GM12892 (cell line): ENCODE measurements at regions not wholly inside any gene's neighbourhood (a gene's known extent, or its start where the extent isn't known, plus 50 kb on each side); places are given as distances from the start of the nearest gene placed in this dataset.

Experiments used
- POLR2A ChIP-seq: IDR thresholded peaks from 2 replicates; pipeline ENCODE4 v1.6.1; 2011; ENCODE audit warnings: low read depth, low read length, control low read depth
- POLR2AphosphoS5 ChIP-seq: IDR thresholded peaks from 2 replicates; pipeline ENCODE4 v1.6.1; 2011; ENCODE audit warnings: low read depth, low read length, control low read depth
- TAF1 ChIP-seq: IDR thresholded peaks from 2 replicates; pipeline ENCODE4 v1.6.1; 2011; ENCODE audit warnings: low read depth, mild to moderate bottlenecking, control low read depth, low read length, borderline replicate concordance

- TF ChIP-seq TAF1 (no peak), POLR2A (no peak), POLR2AphosphoS5 (no peak)
These were observed 52.6 kb upstream of the CDH8 start for GRCh38 chr16:62088731-62089410.
